GM23338 (cell line): ENCODE measurements at regions not wholly inside any gene's neighbourhood (a gene's known extent, or its start where the extent isn't known, plus 50 kb on each side); places are given as distances from the start of the nearest gene placed in this dataset.

Source experiments
- ATAC-seq: fragments of 200-7000 bp; cut with Tn5 transposase; 3 replicates; pipeline ENCODE4 v1.9.1; 2020
- DNase-seq: peaks from one replicate; pipeline ENCODE4 v3.0.0-alpha.2; 2015; ENCODE audit warnings: low spot score
- H2AFZ ChIP-seq: fragments of 200-600 bp; sonication (generic); 2 replicates; pipeline ENCODE4 v1.8.0; 2016; ENCODE audit warnings: antibody characterized with exemption, mild to moderate bottlenecking, moderate library complexity
- H3F3A ChIP-seq: fragments of 200-600 bp; sonication (generic); replicated peaks from 2 replicates; pipeline ENCODE4 v1.8.0; 2017; ENCODE audit warnings: antibody characterized with exemption, mixed run types, low read depth
- H3K27ac ChIP-seq: fragments of 200-600 bp; sonication (generic); 2 replicates; pipeline ENCODE4 v1.6.1; 2016; ENCODE audit warnings: low read depth
- H3K27me3 ChIP-seq: fragments of 200-600 bp; sonication (generic); 2 replicates; pipeline ENCODE4 v1.8.0; 2016; ENCODE audit warnings: mild to moderate bottlenecking, mixed run types, moderate library complexity; ENCODE audit not compliant: insufficient read depth
- H3K36me3 ChIP-seq: fragments of 200-600 bp; sonication (generic); 2 replicates; pipeline ENCODE4 v1.8.0; 2016; ENCODE audit warnings: mild to moderate bottlenecking; ENCODE audit not compliant: insufficient read depth
- H3K4me1 ChIP-seq: fragments of 200-600 bp; sonication (generic); 2 replicates; pipeline ENCODE4 v1.8.0; 2016; ENCODE audit warnings: mild to moderate bottlenecking, moderate library complexity; ENCODE audit not compliant: insufficient read depth
- H3K4me2 ChIP-seq: fragments of 200-600 bp; sonication (generic); 2 replicates; pipeline ENCODE4 v1.7.1; 2017; ENCODE audit warnings: mixed run types
- H3K4me3 ChIP-seq: fragments of 200-600 bp; sonication (generic); 2 replicates; pipeline ENCODE4 v1.6.1; 2016; ENCODE audit warnings: mixed run types
- H3K79me2 ChIP-seq: fragments of 200-600 bp; sonication (generic); replicated peaks from 2 replicates; pipeline ENCODE4 v1.8.0; 2017; ENCODE audit warnings: mild to moderate bottlenecking; ENCODE audit not compliant: insufficient read depth
- H3K9me2 ChIP-seq: fragments of 200-600 bp; sonication (generic); 2 replicates; pipeline ENCODE4 v1.8.0; 2017; ENCODE audit not compliant: insufficient read depth
- H4K20me1 ChIP-seq: fragments of 200-600 bp; sonication (generic); replicated peaks from 2 replicates; pipeline ENCODE4 v1.8.0; 2017; ENCODE audit warnings: mild to moderate bottlenecking; ENCODE audit not compliant: insufficient read depth
- H3K27ac Mint-ChIP-seq: 2 replicates; pipeline ENCODE4 v1.8.0; 2020; ENCODE audit warnings: inconsistent platforms, mild to moderate bottlenecking, moderate library complexity, mixed read lengths
- H3K27me3 Mint-ChIP-seq: 3 replicates; pipeline ENCODE4 v1.8.0; 2022; ENCODE audit warnings: low read depth, mild to moderate bottlenecking, moderate library complexity, mixed read lengths, inconsistent platforms; ENCODE audit not compliant: insufficient read depth, poor library complexity
- H3K36me3 Mint-ChIP-seq: 3 replicates; pipeline ENCODE4 v1.8.0; 2021; ENCODE audit warnings: low read depth, mild to moderate bottlenecking, inconsistent platforms, moderate library complexity, mixed read lengths
- H3K4me1 Mint-ChIP-seq: 3 replicates; pipeline ENCODE4 v1.8.0; 2020; ENCODE audit warnings: mild to moderate bottlenecking, inconsistent platforms, mixed read lengths
- H3K4me3 Mint-ChIP-seq: 3 replicates; pipeline ENCODE4 v1.8.0; 2021; ENCODE audit warnings: moderate library complexity, mild to moderate bottlenecking, inconsistent platforms, mixed read lengths
- H3K9me3 Mint-ChIP-seq: 3 replicates; pipeline ENCODE4 v1.8.0; 2020; ENCODE audit warnings: moderate library complexity, mild to moderate bottlenecking, inconsistent platforms, mixed read lengths
- CREB1 ChIP-seq: fragments of 250-450 bp; sonication (Bioruptor Pico); IDR thresholded peaks from 2 replicates; pipeline ENCODE4 v1.5.0; 2020; ENCODE audit warnings: low read depth, mild to moderate bottlenecking, moderate library complexity
- EZH2 ChIP-seq: fragments of 200-600 bp; sonication (generic); IDR thresholded peaks from one replicate; pipeline ENCODE4 v1.8.0; 2017; ENCODE audit warnings: antibody characterized with exemption, mild to moderate bottlenecking, low read depth; ENCODE audit not compliant: unreplicated experiment
- EZH2phosphoT487 ChIP-seq: fragments of 200-600 bp; sonication (generic); IDR thresholded peaks from one replicate; pipeline ENCODE4 v1.8.1; 2018; ENCODE audit warnings: antibody characterized with exemption; ENCODE audit not compliant: unreplicated experiment
- JUNB ChIP-seq: IDR thresholded peaks from one replicate; pipeline ENCODE4 v1.6.1; 2016; ENCODE audit warnings: antibody characterized with exemption; ENCODE audit not compliant: unreplicated experiment
- NANOG ChIP-seq: IDR thresholded peaks from 2 replicates; pipeline ENCODE4 v1.6.1; 2016; ENCODE audit warnings: antibody characterized with exemption, borderline replicate concordance
- POLR2AphosphoS5 ChIP-seq: IDR thresholded peaks from 2 replicates; pipeline ENCODE4 v1.6.1; 2016; ENCODE audit warnings: antibody characterized with exemption, low read depth
- STAT1 ChIP-seq: IDR thresholded peaks from one replicate; pipeline ENCODE4 v1.6.1; 2016; ENCODE audit warnings: antibody characterized with exemption; ENCODE audit not compliant: unreplicated experiment
- ZNF114 ChIP-seq: fragments of 250-450 bp; sonication (Bioruptor Pico); IDR thresholded peaks from 2 replicates; pipeline ENCODE4 v1.5.0; 2020; ENCODE audit warnings: mild to moderate bottlenecking, moderate library complexity
- ZNF331 ChIP-seq: fragments of 250-450 bp; sonication (Bioruptor Pico); IDR thresholded peaks from 2 replicates; pipeline ENCODE4 v1.5.0; 2020; ENCODE audit warnings: low read depth, mild to moderate bottlenecking, moderate library complexity
- TF ChIP-seq, protein P1 (sequence below): IDR thresholded peaks from one replicate; pipeline ENCODE4 v1.6.1; 2018; ENCODE audit warnings: antibody characterized with exemption; ENCODE audit not compliant: unreplicated experiment
- TF ChIP-seq, protein P2 (sequence below): IDR thresholded peaks from 2 replicates; pipeline ENCODE4 v1.6.1; 2016; ENCODE audit warnings: antibody characterized with exemption
- TF ChIP-seq, protein P3 (sequence below), 2 experiments: fragments of 200-600 bp in 1 of 2; sonication (generic) in 1 of 2; conservative IDR thresholded peaks; 2 replicates each; pipeline versions ENCODE4 v1.5.1 to v1.6.1; 2016 to 2017; ENCODE audit warnings: antibody characterized with exemption in 2 of 2, low read depth in 2 of 2, mild to moderate bottlenecking in 2 of 2, moderate library complexity in 1 of 2
- TF ChIP-seq, protein P4 (sequence below): fragments of 250-450 bp; sonication (Bioruptor Pico); IDR thresholded peaks from 2 replicates; pipeline ENCODE4 v1.5.0; 2020; ENCODE audit warnings: mild to moderate bottlenecking, moderate library complexity

DNA sequence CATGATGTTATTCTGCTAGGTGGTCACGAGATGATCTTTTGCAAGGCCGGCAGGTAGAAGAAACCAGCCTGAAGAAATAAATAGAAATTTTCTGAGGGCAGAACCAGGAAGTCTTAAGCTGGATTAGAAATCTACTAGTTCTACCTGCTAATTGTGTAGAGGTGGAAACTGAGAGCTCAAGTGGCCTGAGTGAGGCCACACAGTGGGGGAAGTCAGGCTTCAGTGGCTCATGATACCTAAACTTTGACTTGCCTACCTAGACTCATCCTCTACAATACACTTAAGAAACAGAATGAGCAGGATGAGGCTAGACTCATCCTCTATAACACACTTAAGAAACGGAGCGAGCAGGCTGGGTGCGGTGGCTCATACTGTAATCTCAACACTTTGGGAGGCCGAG, 134.9 kb upstream of the NDUFV2 start:
- Histone ChIP-seq H3K27me3 (no peaks in the 10 kb centered on the region), H3K4me1 (peaks cover 15% of the 10 kb centered on the region; the same call in 1 of the 2 replicates), H4K20me1 (no peaks in the 10 kb centered on the region), H3F3A (no peaks in the 10 kb centered on the region), H3K27ac (no peak overlapping the region), H3K79me2 (no peaks in the 10 kb centered on the region), H3K4me2 (no peak overlapping the region), H3K9me2 (no peaks in the 10 kb centered on the region), H2AFZ (no peak overlapping the region), H3K36me3 (no peaks in the 10 kb centered on the region), H3K4me3 (no peak overlapping the region)
- Mint-ChIP-seq H3K27me3 (peaks cover 3% of the 10 kb centered on the region), H3K36me3 (no peaks in the 10 kb centered on the region), H3K4me1 (peaks cover 10% of the 10 kb centered on the region), H3K4me3 (no peak overlapping the region), H3K9me3 (no peaks in the 10 kb centered on the region), H3K27ac (no peak overlapping the region)
- no peak for DNase-seq
- no peak for TF ChIP-seq POLR2AphosphoS5
- TF ChIP-seq EZH2phosphoT487: no peak
- no peak for TF ChIP-seq CREB1 (CRISPR knock-in tag)
- TF ChIP-seq, protein P1, sequence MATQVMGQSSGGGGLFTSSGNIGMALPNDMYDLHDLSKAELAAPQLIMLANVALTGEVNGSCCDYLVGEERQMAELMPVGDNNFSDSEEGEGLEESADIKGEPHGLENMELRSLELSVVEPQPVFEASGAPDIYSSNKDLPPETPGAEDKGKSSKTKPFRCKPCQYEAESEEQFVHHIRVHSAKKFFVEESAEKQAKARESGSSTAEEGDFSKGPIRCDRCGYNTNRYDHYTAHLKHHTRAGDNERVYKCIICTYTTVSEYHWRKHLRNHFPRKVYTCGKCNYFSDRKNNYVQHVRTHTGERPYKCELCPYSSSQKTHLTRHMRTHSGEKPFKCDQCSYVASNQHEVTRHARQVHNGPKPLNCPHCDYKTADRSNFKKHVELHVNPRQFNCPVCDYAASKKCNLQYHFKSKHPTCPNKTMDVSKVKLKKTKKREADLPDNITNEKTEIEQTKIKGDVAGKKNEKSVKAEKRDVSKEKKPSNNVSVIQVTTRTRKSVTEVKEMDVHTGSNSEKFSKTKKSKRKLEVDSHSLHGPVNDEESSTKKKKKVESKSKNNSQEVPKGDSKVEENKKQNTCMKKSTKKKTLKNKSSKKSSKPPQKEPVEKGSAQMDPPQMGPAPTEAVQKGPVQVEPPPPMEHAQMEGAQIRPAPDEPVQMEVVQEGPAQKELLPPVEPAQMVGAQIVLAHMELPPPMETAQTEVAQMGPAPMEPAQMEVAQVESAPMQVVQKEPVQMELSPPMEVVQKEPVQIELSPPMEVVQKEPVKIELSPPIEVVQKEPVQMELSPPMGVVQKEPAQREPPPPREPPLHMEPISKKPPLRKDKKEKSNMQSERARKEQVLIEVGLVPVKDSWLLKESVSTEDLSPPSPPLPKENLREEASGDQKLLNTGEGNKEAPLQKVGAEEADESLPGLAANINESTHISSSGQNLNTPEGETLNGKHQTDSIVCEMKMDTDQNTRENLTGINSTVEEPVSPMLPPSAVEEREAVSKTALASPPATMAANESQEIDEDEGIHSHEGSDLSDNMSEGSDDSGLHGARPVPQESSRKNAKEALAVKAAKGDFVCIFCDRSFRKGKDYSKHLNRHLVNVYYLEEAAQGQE: no peak
- TF ChIP-seq, protein P2, sequence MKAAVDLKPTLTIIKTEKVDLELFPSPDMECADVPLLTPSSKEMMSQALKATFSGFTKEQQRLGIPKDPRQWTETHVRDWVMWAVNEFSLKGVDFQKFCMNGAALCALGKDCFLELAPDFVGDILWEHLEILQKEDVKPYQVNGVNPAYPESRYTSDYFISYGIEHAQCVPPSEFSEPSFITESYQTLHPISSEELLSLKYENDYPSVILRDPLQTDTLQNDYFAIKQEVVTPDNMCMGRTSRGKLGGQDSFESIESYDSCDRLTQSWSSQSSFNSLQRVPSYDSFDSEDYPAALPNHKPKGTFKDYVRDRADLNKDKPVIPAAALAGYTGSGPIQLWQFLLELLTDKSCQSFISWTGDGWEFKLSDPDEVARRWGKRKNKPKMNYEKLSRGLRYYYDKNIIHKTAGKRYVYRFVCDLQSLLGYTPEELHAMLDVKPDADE: no peak
- TF ChIP-seq, protein P3, sequence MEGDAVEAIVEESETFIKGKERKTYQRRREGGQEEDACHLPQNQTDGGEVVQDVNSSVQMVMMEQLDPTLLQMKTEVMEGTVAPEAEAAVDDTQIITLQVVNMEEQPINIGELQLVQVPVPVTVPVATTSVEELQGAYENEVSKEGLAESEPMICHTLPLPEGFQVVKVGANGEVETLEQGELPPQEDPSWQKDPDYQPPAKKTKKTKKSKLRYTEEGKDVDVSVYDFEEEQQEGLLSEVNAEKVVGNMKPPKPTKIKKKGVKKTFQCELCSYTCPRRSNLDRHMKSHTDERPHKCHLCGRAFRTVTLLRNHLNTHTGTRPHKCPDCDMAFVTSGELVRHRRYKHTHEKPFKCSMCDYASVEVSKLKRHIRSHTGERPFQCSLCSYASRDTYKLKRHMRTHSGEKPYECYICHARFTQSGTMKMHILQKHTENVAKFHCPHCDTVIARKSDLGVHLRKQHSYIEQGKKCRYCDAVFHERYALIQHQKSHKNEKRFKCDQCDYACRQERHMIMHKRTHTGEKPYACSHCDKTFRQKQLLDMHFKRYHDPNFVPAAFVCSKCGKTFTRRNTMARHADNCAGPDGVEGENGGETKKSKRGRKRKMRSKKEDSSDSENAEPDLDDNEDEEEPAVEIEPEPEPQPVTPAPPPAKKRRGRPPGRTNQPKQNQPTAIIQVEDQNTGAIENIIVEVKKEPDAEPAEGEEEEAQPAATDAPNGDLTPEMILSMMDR (conservative IDR thresholded peaks at IDR 0.05; ENCODE audit: low read depth in 2 of 2): no peak
- TF ChIP-seq STAT1: no peak
- TF ChIP-seq NANOG: no peak
- TF ChIP-seq, protein P4, sequence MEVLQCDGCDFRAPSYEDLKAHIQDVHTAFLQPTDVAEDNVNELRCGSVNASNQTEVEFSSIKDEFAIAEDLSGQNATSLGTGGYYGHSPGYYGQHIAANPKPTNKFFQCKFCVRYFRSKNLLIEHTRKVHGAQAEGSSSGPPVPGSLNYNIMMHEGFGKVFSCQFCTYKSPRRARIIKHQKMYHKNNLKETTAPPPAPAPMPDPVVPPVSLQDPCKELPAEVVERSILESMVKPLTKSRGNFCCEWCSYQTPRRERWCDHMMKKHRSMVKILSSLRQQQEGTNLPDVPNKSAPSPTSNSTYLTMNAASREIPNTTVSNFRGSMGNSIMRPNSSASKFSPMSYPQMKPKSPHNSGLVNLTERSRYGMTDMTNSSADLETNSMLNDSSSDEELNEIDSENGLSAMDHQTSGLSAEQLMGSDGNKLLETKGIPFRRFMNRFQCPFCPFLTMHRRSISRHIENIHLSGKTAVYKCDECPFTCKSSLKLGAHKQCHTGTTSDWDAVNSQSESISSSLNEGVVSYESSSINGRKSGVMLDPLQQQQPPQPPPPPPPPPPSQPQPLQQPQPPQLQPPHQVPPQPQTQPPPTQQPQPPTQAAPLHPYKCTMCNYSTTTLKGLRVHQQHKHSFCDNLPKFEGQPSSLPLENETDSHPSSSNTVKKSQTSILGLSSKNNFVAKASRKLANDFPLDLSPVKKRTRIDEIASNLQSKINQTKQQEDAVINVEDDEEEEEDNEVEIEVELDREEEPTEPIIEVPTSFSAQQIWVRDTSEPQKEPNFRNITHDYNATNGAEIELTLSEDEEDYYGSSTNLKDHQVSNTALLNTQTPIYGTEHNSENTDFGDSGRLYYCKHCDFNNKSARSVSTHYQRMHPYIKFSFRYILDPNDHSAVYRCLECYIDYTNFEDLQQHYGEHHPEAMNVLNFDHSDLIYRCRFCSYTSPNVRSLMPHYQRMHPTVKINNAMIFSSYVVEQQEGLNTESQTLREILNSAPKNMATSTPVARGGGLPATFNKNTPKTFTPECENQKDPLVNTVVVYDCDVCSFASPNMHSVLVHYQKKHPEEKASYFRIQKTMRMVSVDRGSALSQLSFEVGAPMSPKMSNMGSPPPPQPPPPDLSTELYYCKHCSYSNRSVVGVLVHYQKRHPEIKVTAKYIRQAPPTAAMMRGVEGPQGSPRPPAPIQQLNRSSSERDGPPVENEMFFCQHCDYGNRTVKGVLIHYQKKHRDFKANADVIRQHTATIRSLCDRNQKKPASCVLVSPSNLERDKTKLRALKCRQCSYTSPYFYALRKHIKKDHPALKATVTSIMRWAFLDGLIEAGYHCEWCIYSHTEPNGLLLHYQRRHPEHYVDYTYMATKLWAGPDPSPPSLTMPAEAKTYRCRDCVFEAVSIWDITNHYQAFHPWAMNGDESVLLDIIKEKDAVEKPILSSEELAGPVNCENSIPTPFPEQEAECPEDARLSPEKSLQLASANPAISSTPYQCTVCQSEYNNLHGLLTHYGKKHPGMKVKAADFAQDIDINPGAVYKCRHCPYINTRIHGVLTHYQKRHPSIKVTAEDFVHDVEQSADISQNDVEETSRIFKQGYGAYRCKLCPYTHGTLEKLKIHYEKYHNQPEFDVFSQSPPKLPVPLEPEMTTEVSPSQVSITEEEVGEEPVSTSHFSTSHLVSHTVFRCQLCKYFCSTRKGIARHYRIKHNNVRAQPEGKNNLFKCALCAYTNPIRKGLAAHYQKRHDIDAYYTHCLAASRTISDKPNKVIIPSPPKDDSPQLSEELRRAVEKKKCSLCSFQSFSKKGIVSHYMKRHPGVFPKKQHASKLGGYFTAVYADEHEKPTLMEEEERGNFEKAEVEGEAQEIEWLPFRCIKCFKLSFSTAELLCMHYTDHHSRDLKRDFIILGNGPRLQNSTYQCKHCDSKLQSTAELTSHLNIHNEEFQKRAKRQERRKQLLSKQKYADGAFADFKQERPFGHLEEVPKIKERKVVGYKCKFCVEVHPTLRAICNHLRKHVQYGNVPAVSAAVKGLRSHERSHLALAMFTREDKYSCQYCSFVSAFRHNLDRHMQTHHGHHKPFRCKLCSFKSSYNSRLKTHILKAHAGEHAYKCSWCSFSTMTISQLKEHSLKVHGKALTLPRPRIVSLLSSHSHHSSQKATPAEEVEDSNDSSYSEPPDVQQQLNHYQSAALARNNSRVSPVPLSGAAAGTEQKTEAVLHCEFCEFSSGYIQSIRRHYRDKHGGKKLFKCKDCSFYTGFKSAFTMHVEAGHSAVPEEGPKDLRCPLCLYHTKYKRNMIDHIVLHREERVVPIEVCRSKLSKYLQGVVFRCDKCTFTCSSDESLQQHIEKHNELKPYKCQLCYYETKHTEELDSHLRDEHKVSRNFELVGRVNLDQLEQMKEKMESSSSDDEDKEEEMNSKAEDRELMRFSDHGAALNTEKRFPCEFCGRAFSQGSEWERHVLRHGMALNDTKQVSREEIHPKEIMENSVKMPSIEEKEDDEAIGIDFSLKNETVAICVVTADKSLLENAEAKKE (CRISPR knock-in tag): no peak
- no peak for TF ChIP-seq ZNF331 (CRISPR knock-in tag)
- no peak for TF ChIP-seq ZNF114 (CRISPR knock-in tag)
- no peak for TF ChIP-seq EZH2
- TF ChIP-seq JUNB: no peak
- ATAC-seq: no peak
